HG03025 (cell line): ENCODE measurements at regions not wholly inside any gene's neighbourhood (a gene's known extent, or its start where the extent isn't known, plus 50 kb on each side); places are given as distances from the start of the nearest gene placed in this dataset.
"Not testable (repeated sequence)": the region's sequence is repeated elsewhere in the genome, so short reads cannot be mapped to it uniquely, and the experiment has no call there.

Source experiments
- ATAC-seq: cut with Tn5 transposase; IDR thresholded peaks from one replicate; pipeline ENCODE4 v1.9.1; 2021; ENCODE audit warnings: mild to moderate bottlenecking, moderate library complexity; ENCODE audit not compliant: unreplicated experiment, low FRiP score

DNA sequence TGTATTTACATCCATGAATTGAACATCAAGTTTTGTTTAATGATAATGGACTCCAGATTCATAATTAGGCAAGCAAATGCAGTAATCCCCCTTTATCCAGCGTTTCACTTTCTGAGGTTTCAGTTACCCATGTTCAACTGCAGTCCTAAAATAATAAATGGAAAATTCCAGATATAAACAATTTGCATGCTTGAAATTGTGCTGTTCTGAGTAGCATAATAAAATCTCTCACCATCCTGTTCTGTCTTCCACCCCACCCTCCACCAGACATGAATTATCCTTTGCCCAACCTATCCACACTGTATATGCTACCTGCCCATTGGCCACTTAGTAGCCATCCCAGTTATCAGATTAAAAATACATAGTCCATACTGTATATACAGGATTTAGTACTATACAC is 224.5 kb upstream of the CHAC2 start:
- ATAC-seq, result no peak

DNA sequence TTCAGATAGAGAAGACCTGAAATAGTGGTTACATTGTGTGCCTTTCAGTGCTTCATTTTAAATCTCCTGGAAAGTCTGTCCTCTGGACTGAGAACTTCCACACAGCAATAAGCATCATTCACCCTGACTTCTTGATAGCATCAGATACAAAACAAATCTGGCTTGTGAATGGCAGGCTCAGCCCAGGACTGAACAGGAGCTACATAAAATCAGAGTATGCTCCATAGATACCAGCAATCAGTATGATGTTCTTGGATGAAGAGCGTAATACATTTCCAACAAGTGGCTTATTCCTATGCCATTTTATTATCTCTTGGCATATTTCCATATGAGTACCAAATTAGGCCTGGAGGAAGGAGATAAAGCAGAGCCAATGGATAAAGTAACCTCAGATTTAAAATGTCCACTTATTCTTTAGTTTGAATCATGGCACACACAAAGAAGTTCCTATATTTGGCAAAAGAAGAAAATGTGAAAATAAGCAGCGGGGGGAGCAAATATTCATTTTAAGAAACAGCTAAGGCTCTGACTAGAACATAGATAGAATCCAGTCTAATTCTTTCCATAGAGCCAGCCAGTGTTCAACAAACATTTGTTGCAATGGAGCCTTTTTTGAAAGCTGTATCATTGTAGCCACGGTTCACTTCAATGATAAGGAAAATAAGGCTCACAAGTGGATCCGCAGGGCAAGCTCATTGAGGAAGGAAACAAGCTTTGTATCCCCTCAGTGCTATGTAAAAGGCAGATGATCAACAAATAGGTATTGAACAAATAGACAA is 230.8 kb upstream of the CHAC2 start:
- no peak for ATAC-seq

DNA sequence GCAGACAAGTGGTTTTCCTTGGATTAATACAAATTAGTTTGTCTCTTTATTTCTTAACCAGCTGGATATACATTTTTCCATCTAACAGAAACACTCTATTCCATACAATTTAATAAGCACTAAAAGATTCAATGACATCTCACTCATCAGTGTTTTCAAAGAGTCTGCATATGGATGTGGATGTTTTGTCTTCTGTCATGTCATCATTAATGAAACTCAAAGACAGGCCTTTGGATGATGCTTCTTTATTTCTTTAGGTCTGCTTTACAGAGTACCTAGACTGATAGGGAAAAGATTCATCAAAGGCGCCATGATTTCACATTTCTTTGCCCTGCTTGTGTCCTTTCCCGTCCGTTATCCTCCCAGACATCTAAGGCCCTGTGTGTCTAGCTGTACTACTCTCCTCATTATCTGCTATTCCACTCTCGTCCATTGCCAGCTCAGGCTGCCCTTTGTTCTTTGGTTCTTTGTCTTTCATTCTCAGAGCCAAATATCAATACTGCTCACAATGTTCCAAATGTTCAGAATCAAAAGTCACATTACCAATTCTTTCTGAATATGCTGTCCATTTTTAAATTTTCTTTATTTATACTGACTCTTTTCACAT is 232.3 kb upstream of the CHAC2 start:
- ATAC-seq, result no peak

DNA sequence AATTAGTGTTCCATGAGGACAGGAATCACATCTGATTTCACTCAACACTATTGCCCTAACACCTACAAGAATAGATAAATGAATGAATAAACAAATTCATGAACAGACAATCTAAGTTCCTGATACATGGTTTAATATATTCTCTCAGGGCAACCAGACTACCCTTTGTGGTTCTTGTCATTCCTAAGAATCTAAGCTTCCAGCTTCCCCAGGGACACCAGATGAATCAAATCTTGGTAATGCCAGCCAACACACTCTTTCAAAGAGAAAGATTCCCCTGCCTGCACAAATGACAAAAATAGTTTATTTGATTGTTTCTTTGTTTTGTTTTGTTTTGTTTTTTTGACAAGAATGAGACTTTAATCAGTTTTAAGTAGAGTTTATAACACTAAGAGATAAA is 237.5 kb upstream of the CHAC2 start:
- ATAC-seq, result no peak

DNA sequence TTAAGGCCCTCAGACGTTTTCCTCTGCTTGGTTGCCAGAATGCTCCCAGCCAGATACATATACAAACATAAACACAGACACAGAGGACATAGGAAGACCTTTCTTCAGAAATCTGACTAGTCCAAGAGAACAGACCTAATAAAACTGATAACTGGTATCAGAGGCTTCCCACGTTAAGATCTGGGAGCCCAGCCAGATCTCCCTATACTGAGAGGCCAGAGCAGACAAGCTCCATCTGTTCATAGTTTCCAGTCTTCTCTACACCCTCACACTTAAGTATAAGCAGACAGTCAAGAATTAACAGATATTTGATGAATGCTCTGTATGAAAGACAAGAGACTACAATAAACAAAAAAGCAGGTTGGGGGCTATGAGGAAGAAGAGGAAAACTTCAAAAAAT is 240.5 kb upstream of the CHAC2 start:
- no peak for ATAC-seq

DNA sequence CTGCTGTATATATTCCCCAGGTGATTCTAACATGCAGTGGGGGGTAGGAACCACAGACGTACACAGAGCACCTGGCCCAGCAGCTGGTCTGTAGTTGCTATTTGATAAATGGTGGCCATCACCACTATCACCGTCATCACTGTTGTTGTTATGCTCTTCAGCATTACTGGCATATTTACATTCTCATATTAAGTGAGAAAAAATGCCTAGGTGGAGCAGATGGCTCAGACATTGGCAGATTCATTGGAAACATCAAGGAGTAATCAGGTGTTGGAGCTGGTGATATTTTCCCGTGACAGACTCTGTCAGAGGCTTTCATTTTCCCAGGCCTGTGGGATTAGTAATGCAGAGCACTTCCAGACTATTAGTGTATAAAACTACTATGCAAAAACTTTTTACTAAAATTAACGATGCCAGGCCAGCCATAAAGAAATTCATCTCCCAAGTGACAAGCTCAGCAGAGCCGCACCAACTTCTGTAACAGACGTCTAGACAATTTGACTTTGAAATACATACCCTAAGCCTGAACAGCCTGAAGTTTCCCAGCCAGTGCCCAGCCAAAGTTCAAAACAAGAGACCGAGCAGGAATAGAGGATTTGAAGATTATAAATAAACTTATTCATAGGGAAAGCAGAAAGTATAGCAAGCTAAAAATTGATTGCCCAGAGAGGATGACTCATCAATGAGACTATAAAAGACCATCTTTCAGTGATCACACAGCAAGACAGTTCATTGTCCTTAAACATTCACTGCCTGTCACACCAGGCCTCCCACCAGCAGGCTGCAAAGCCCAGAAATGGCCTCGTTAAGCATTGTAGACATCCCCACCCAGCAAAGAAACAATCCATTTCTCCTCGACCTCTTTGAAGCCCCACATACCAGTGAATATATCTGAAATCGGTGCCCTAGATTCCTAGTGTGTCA is 247.4 kb upstream of the CHAC2 start:
- no peak for ATAC-seq

DNA sequence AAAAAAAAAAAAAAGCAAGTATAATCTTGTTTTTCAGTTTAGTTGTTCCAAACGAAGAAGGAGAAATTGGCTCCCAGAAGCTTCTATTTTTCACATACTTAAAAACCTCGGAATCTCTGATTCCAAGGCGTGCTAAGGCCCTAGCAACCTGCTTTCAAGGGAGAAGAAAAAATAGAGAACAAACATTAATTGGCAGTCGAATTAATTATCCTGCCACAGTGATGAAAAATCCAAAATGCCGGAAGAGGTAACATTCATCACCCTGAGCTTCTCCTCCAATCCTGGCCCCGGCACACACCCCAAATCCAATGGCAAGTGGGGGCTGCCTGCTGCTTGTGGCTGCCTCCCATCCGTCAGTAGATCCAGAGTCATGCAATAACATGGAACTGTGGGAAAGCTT is 250.2 kb upstream of the CHAC2 start:
- no peak for ATAC-seq

DNA sequence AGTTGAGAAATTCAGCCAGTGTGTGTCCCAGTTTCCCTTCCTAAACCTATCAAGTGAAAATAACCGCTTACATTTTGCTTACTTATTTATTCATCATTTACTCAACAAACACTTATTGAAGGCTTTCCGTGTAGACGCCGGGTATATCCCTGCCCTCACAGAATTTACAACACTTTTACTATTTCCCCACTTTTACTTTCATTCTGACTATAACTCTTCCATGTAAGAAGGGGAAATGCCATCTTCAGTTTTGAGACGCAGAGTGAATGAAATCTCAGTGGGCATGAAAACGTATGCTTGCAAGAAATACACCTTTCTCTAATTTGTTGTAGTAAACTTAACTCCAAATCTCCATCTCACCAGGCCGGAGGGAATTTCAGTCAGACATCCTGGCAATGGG is 251.0 kb upstream of the CHAC2 start:
- ATAC-seq, result no peak

DNA sequence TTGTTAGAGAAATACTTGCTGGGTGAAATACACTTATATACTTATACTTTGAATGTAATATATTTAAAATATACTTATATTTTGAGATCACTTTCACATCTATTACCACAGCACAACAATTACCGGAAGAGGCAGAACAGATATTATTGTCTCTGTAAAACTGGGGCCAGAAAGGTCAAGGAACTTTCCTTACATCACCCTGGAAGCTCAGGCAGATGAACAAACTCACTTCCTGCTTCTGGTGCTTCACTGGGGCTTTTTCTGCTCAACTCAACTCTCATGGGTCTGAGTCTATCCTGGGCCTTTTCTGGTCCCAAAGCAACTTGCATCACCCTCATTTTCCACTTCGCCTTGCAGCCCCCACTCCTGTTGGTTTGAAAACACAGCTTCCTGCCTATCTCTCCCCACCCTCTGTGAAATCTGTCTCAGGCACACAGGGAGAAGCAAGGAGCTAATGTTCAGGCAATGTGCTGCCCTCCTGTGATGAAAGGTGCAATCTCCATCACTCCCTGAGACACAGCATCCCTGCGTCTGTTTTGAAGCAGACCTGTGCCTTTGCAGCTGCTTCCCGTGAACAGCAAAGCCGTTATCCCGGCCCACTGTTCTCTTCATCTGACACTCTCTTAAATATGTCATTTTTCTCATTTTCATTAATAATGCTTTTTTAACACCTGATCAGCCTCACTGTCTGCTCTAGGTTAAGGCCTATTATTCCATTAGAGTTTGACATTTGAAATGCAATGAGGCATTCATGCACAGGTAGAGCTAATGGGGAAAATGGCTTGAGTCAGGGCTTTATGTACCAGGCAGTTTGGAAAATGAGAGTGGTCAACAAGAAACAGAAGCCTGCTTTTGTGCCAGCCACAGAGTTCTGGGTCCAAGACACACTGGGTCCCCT is 251.9 kb upstream of the CHAC2 start:
- ATAC-seq, result peak; percentile 47

DNA sequence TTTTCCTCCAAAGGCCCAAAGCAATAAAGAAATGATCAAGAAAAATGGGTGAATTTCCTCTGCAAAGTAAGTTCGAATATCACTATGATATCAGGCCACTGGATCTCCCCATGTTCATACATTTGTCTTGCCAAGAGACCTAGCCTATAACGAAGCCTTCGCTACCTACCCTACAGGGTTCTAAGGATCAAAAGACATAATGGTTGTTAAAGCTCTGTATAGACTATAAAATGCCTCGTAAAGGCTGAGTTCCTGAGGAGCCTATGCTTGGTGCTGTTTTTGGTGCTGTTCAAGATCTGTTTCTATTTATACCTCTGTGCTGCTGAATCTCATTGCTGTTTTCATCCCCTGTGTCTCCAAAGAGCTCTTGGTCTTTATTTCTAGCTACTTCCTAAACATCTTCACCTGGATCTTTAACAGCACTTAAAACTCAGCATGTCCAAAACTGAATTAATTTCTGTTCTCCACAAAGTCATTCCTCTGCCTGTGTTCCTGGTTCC is 254.4 kb upstream of the CHAC2 start:
- no peak for ATAC-seq

DNA sequence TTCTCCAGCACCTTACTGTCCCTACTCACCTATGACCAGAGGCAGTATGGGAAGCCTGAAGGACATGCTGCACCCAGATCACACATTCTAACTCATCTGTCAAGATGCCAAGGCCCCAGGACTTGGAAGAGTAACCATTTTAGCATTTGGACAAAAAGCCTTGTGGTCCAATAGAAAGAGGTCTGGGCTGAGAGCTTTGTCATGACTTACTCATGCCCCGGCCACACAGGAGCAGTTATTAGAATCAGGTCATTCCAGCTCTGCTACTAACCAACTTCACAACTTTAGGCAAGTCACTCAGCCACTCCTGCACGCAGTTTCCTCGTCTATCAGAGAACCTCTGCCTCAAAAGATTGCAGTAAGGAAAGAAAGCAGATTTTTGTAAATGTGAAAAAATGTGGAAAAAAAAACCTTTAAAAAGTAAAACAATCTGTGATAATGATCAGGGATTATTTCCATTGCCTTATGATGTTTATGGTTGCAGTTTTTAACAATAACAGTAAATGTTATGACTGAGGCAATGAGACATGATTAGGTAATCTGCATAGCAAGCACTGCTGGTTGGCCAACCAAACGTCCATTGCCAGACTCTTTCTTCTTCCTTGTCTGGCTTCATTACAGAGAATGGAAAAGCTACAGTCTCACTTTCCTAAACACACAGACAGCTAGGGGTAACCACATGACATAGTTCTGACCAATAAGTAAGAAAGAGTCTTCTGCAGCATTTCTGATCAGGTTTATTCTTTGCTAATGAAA is 255.4 kb upstream of the CHAC2 start:
- ATAC-seq, result no peak

DNA sequence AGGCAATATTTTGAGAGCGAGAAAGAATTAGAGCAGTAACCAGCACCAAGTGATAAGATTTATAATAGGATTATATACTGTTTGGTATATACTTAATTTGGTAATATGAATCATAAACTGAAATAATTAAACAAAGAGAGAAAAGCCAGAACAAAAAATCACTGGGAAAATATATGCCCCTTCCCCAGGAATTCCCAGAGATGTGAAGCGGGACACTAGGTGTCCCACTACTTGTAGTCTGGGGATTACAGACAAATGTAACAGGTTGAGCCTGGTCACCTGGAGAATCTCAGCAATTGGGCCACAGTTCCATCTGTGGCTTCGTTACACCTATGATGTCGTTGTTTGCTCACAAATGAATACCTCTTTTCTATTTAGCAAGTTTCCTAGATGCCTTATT is 256.1 kb upstream of the CHAC2 start:
- no peak for ATAC-seq

DNA sequence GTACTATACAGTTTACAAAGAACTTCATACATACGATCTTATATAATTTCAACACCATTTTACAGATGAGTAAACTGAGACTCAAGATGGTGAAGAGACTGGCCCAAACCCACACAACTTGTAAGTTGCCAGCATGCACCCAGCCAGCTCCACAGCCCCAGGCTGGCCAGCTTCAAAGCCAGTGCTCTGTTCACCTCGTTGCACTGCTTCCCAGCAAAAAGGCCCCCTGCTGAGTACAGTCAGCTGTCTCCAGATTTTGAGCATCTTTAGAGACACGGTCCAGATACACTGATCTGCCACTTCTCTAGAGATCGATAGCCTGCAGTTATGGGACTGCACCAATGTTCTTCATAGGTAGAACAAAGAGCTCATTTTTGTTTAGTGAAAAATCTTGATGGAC is 257.2 kb upstream of the CHAC2 start:
- no peak for ATAC-seq

DNA sequence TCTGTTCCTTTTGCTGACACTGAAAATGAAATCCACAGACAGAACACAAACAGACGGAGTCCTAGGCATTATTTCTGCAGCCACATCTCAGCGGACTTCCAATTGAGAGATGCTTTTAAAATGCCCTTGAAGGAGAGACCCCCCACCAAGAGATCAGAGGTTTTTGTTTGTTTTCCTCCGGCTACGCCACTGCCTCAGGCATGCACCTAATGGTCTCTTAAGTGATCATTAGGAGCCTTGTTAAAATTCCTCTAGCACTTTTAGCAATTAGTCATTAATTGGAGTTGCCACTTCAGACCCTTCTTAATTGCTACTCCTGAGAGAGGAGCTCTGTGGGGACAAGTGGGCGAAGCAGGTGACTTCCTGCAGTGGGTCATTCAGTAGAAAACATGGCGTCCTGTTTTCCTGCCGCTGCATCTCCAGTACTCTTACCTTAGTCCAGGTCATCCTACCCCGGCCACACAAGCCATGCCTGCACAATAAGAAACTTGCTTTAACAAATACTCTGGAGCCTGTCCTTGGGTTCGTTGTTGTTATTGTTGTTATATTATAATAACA is 257.7 kb upstream of the CHAC2 start:
- ATAC-seq, result no peak

DNA sequence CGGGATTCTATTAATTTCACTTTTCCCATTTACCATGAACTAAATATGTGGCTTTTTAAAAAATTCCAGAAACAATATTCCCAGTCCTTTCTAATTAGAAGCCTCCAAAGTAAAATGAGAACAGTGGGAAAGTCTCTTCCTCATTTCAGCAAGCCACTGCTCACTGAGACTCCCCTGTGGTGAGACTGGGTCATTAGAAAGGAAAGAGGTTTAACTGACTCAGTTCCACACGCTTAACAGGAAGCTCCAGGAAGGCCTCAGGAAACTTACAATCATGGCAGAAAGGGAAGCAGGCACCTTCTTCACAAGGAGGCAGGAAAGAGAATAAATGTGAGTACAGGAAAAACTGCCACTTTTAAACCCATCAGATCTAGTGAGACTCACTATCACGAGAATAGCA is 258.9 kb upstream of the CHAC2 start:
- ATAC-seq, result no peak

DNA sequence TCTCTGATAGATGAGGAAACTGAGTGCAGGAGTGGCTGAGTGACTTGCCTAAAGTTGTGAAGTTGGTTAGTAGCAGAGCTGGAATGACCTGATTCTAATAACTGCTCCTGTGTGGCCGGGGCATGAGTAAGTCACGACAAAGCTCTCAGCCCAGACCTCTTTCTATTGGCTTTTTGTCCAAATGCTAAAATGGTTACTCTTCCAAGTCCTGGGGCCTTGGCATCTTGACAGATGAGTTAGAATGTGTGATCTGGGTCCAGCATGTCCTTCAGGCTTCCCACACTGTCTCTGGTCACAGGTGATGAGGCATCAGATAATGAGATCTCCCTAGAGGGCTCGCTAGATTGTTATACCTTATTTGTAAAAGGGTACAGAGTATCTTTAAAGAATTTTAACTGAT is 260.5 kb upstream of the CHAC2 start:
- not testable (repeated sequence) for ATAC-seq

DNA sequence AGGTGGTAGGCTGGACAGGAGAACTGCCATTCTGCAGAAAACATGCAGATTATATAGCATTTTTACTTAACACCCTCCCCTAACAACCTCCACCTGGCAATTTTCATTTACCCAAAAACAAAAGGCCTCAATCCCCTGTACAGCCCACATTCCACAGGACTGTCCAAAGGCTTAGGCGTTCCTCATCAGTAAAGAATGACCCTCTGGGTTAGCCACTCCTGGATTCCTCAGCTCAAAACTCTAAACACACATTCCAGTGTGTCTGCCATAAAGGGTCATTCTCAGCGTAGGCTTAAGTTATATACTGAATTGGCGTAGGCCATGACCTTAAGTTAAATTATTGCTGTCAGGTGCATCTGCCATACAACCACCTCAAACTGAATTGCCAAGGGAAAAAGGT is 261.8 kb upstream of the CHAC2 start:
- no peak for ATAC-seq

DNA sequence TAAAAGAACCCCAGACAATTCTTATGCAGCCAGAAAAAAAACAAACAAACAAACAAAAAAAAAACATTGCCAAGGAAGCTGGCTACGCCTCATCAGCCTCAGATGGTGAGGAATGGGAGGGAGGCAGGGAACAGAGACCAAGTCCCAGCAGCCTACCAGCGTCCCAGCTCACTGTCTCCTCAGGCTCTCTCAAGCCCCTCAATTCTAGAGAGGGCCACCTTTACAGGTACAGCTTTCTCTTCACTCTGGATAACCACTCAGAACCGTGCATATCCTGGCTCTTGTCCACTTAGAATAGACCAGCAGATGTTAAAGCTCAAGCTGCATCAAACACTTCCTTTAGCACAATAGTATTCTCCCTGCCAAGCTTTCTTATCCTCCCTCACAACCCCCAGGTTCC is 263.1 kb upstream of the CHAC2 start:
- no peak for ATAC-seq

DNA sequence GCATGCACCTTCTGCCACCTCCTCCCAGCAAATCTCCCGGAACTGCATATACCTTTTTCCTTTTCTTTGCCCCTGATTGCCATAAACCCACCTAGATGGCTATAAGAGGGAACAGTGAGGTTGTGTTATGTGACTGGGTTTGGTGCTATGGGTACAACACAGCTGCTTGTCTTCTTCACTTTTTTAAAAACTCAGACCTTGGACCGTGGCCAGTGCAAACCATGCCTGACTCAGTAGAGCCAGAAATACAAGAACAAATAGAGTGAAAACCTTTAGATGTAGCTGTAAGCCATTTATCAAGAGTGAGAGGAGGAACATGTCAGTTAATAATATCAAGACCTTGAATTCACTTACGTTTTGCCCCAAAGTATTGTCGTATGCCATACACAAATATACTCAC is 267.4 kb upstream of the CHAC2 start:
- ATAC-seq, result no peak
